ENCODE measurements at regions not wholly inside any gene's neighbourhood (a gene's known extent, or its start where the extent isn't known, plus 50 kb on each side); places are given as distances from the start of the nearest gene placed in this dataset.
"Not testable (repeated sequence)": the region's sequence is repeated elsewhere in the genome, so short reads cannot be mapped to it uniquely, and the experiment has no call there.

DNA sequence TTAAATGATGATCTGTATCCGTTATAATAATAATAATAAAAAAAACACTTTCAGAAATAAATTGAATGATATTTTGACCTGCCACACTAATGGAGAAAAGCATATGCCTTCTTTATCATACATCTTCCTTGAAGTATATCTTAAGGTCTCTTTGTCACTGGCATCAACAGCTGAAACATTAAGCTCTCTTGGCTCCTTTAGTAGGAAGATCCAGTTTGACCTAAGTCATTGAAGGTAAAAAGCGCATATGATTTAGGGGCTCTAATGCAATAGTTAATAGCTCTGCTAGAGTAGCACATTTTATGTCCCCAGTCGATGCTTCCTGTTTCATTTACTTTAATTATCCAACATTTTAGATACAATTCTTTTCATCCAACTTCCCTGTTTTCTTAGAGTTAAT lies 1010.8 kb downstream of the STPG2 start:
- DNase-seq (ENCODE audit: low read depth), result no peak
- no peak overlapping the region for H3K4me3 ChIP-seq (ENCODE audit: low read length)
- TF ChIP-seq, protein P1, sequence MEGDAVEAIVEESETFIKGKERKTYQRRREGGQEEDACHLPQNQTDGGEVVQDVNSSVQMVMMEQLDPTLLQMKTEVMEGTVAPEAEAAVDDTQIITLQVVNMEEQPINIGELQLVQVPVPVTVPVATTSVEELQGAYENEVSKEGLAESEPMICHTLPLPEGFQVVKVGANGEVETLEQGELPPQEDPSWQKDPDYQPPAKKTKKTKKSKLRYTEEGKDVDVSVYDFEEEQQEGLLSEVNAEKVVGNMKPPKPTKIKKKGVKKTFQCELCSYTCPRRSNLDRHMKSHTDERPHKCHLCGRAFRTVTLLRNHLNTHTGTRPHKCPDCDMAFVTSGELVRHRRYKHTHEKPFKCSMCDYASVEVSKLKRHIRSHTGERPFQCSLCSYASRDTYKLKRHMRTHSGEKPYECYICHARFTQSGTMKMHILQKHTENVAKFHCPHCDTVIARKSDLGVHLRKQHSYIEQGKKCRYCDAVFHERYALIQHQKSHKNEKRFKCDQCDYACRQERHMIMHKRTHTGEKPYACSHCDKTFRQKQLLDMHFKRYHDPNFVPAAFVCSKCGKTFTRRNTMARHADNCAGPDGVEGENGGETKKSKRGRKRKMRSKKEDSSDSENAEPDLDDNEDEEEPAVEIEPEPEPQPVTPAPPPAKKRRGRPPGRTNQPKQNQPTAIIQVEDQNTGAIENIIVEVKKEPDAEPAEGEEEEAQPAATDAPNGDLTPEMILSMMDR (IDR thresholded peaks at IDR 0.05; ENCODE audit: insufficient read depth, low read depth, low read length, missing control alignments), result no peak

DNA sequence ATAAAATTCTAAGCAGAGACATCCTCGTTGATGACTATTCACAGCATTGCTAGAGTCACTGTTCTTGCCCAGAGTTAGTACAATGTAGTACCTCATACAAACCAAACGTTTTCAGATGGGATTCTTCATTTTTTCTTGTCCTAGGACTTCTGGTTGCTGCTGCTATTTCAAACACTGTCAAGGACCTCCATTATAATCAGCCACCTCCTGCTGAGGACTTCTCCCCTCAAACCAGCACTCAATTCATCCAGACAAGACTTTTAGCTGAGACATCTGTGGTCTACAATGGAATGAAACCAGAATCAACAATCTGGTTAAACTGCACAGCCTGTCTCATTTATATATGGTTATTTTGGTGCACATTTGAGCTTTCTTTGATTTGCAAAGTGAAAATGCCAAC lies 1008.8 kb downstream of the STPG2 start:
- no peak overlapping the region for H3K4me3 ChIP-seq (ENCODE audit: low read length)
- TF ChIP-seq, protein P1 (IDR thresholded peaks at IDR 0.05; ENCODE audit: insufficient read depth, low read depth, low read length, missing control alignments), result no peak
- no peak for DNase-seq (ENCODE audit: low read depth)

- TF ChIP-seq, protein P1 (IDR thresholded peaks at IDR 0.05; ENCODE audit: insufficient read depth, low read depth, low read length, missing control alignments), result no peak
- DNase-seq (ENCODE audit: low read depth), result peak; percentile 38
- H3K4me3 ChIP-seq (ENCODE audit: low read length), result no peak overlapping the region
Measured at GRCh38 chr4:97139791-97140190, 1003.5 kb downstream of the STPG2 start.

GRCh38 chr4:97140545-97140944 lies 1002.7 kb downstream of the STPG2 start:
- no peak overlapping the region for H3K4me3 ChIP-seq (ENCODE audit: low read length)
- TF ChIP-seq, protein P1 (IDR thresholded peaks at IDR 0.05; ENCODE audit: insufficient read depth, low read depth, low read length, missing control alignments), result no peak
- no peak for DNase-seq (ENCODE audit: low read depth)

GRCh38 chr4:97141332-97141731 lies 1001.9 kb downstream of the STPG2 start:
- not testable (repeated sequence) for DNase-seq (ENCODE audit: low read depth); H3K4me3 ChIP-seq (ENCODE audit: low read length)

DNA sequence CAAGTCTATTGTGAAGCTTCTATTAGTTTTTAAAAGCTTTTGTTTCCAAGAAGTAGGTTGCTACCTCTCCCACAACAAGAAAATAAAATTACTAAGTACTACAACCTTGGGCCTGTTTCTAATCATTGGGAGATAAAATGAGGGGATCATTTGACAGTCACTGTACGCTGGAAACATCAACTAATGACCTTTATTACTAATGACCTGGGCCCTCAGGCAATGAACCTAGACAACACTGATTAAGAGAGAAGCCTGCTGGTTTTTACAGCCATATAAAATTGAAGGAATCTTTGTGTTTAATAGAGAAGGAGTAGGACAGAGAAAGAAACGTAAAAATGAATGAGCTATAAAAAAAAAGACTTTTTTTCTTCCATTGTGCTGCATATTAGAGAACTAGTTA lies 1000.9 kb downstream of the STPG2 start:
- TF ChIP-seq, protein P1 (IDR thresholded peaks at IDR 0.05; ENCODE audit: insufficient read depth, low read depth, low read length, missing control alignments), result no peak
- DNase-seq (ENCODE audit: low read depth), result no peak
- H3K4me3 ChIP-seq (ENCODE audit: low read length), result no peak overlapping the region

GRCh38 chr4:97142893-97143292 lies 1000.4 kb downstream of the STPG2 start:
- no peak for DNase-seq (ENCODE audit: low read depth)
- H3K4me3 ChIP-seq (ENCODE audit: low read length), result no peak overlapping the region
- TF ChIP-seq, protein P1 (IDR thresholded peaks at IDR 0.05; ENCODE audit: insufficient read depth, low read depth, low read length, missing control alignments), result no peak

DNA sequence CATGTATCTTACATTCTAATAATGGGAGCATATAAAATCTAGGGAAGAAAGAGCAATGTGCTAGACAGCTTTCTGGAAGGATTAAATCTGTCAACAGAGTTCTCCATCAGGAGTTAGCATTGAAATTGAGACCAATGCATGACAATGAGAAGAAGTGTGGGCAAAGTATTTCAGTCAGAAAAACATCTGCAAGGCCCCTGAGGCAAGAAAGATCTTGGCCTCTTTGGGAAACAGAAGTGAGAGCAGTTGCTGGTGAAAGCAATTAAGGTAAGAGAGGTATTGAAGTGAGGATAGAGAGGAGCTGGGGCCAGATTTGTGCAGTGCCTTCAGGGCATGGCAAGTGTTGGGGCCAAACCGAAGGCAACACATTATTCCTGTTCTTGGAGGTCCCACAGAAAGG lies 999.1 kb downstream of the STPG2 start:
- TF ChIP-seq, protein P1 (IDR thresholded peaks at IDR 0.05; ENCODE audit: insufficient read depth, low read depth, low read length, missing control alignments), result no peak

More for the DNA sequence above, 999.1 kb downstream of the STPG2 start:
- H3K4me3 ChIP-seq (ENCODE audit: low read length), result no peak overlapping the region
- DNase-seq (ENCODE audit: low read depth), result no peak

Measured in epithelial cell of esophagus (primary cell).